Activated CD4-positive, alpha-beta T cell treated with anti-CD3 and anti-CD28 coated beads, Interleukin-2, amount 50 U/mL, for 24 hours (primary cell): ENCODE measurements at regions not wholly inside any gene's neighbourhood (a gene's known extent, or its start where the extent isn't known, plus 50 kb on each side); places are given as distances from the start of the nearest gene placed in this dataset.

ENCODE experiments used
- DNase-seq, 2 donors: peaks; one replicate each; pipeline ENCODE4 v3.0.0-alpha.2; 2020; ENCODE audit warnings: low read depth in 1 of 2, low spot score in 1 of 2

DNA sequence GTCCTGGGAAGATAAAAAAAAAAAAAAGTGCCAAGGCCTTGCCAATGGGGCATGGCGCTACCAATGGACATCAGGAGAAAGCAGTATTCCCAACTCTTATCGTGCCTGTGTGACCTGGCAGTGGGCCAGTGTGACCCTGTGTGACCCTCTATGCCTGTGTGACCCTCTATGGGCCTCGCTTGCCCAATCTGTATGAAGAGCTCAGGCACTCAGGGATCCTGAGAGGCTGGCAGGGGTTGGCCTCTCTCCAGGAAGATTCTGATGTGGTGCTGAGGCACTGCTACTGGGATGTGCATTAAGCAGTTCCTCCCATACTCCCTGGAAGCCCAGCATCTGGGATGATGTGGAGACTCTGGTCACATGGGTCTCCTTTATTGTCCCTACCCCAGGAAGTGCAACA is 179.2 kb downstream of the MACROH2A1 start:
- no peak for DNase-seq

DNA sequence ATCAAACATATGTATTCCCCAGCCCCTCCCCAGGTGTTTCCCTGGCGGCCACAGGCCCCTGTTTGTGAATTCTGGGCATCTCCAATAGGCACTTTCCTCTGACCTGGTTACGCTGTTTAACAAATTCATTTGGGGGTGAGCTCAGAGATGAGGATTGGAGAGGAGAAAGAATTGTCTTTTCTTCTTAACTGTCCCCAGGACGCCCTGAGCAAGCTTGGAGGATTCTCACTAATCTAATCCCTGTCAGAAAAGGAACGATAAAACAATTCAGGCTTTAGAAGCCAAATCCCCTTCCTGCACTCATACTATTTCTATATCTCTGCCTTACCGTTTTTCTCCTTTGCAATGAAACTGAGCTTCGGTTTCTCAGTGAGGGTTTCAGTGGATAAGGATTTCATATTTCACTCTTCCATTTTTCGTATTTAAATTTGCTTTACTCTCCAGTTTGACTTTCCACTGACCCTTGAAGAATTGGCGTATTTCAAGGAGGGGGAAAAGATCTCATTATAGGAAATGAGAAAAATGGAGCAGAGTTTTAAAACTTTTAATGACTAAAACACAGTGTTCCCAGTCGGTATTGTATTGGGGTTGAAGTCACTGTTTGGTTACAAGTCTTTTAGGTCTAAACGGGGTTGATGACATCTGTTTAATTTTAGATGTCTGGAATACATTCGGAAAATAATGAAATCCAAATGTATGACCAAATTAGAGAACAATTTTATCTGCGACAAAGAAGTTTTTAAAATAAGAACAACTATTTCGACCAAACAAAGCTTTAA is 180.1 kb downstream of the MACROH2A1 start:
- DNase-seq: no peak

DNA sequence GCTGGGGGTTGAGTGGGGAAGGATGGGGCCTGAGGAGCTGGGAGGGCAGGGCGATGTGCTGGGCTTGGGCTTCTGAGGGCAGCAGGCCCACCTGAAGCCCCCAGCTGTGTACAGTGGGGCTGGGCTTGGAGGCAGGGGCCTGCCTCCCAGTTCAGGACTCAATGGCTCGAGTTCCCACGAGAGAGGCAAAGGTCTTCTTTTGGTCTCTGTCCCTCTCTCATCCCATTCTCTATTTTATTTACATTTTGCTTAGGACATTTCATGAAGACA is 180.6 kb downstream of the MACROH2A1 start:
- DNase-seq: no peak

DNA sequence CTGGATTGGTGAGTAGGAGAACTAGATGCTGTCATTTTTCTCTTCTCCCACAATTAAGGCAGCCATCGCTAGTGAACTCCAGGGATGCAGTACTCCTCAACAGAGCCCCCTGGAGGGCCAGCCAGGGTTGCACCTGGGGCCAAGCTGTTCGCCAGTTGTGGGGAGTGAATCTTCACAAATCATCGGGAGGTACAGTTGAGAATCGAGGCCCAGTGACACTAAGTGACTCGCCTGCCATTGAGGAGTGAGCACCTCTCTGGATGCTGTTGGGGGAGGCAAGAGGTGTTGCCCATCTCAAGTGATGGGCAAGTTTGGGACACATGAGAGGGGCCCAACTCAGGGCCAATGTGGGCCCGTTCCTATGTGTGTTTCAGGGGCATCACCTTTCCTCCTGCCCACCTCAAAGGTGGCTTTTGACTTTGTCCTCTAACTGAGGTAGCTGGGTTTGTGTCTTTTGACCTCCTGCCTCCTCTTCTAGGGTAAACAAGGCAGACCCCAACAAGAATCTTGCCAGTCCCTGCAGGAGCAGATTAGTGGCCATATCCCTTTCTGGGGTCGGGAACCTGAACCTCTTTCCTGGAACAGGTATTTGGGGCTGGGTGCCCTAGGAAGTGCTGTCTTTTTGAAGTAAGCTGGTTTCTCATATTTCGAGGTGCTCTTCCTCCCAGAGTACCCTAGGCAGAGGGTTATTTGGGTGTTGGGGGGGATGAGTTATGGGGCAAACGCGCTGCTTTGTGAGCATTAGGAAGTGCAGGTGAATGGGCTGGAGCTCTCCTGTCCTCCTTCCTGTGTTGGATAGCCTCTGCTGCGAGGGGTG is 181.2 kb downstream of the MACROH2A1 start:
- DNase-seq: no peak

DNA sequence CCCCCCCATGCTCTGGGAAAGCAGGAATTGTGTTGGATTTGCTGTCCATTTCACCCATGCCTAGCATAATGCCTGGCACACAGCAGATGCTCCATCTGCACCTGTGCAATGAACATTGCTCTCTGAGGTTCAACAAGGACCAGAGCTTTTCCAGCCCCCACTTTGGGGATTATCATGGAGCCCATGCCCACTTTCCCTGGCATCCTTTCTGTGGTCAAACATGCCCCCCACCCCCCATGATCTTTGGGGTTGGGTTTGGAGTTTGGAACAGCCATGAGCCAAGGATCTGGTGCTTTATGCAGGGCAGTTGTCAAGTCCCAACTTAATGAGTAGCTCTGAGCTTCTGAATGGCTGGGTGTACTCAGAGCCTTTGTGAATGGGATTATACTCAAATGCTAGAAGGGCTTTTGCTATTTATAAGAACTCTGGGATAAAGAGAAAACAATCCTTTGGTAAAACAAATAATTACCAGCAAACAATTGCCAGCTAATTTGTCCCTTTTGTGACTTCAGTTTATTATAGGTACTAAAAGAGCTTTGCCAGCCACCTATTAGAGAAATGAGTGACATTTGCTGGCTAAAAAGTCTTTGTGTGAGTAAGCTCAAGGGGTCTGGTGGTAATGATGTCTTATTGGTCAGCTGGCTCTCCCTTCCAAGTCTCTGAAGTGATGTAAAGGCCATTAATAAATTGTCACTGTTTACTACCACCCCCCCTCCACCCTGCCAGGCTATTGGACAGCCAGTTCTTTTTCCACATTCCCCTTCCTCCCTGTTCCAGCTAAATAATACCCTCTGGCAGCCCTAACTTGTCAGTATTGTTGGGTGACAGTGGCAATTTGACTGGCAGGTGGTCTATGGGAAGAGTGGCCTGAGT is 182.3 kb downstream of the MACROH2A1 start:
- no peak for DNase-seq

DNA sequence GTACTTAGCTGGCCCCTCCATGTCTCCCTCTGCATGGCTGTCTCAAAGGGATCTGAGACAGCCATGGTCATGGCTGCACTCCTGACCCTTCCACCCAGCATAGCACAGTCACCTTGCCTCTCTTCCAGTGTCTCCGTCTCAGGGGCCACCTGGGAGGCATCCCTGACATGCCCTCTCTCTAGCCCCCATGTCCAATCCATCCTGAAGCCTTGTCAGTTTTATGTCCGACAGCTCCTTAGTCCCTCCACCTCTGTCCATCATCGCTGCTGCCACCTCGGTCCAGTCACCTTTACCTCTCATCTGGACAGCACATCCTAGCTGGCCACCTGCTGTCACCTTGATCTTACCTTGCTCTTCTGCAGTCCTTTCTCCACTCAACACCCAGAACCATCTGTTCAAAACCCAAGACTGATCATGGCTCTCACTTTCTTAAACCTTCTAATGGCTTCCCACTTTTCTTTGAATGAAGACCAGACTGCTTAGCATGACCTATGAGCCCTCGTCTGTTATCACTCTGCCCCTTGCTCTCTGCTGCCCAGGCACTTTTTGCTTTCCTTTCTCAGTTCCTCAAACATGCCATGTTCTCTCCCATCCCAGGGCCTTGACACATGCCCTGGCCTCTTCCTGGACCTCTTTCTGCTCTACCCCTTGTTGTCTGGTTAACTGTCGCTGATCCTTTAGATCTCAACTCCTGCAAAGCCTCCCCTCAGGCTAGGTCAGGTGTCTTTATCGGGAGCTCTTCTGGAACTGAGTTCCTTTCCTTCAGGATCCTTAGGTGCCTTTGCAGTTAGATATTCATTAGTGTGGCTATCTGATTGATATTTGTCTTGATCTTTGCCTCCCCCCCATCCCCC is 181.8 kb upstream of the PITX1 start:
- no peak for DNase-seq

DNA sequence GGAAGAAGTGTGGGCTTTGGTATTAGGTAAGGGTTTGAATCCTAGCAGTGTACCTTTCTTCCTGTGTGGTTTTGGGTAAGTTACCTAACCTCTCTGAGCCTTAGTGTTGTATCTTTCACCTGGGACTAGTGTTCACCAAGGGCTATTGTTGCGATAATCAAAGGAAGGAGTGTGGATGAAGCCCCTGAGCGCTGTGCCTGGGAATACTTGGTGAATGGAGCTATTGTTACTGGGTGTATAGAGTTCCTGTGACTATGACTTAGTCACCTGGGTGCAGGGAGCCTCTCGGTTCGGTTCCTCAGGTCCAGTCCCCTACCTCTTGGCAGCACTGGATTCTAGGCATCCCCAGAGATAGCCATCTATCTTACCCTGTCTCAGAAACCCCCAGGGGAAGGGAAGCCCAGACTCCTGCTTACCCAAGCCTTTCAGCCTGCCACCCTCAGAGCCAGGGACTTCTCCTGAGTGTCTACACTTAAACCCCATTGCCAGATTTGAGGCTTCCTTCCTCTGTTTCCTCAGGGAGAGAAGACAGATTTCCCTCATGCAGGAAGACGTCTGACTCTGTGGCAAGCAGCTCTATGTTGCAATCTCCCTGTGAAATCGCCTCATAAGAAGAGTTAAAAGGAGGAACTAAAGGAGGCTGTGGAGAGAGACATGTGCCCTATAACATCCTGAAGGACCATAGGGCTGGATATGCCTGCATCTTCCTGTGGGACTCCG is 181.0 kb upstream of the PITX1 start:
- no peak for DNase-seq

DNA sequence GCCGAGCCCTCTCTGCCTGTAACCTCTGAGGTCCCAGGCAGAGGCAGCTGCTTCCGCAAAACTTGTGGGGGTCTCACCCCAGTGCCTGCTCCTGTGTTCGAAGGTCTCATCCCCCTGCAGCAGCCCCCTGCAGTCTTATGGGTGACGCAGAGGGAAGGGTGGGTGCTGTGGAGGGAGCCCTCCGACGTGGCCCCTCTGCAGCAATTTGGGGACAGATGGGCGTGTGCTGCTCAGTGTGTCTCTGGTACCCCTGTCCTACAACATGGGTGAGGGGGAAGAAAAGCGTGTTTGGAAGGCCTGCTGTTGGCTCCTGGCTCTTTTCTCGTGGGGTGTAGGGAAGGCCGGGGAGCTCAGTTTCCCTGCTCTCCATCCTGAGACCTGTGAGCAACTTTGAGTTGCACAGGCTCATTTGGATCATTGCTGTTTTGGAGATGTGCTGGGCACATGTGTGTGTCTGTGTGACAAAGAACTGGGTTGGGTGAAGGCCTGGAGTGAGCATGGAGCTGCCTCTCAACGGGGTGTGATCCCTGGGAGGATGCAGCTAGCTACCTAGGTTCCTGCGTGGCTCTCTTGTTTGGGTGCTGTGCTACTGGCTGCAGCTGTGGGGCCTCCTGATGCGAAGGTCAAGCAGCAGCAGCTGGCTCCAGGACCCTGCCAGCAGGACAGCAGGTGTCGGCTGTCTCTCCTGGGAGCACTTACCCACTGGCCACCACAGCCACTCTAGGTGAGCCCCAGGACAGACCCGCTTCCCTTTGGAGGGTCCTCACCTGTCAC is 179.6 kb upstream of the PITX1 start:
- no peak for DNase-seq

DNA sequence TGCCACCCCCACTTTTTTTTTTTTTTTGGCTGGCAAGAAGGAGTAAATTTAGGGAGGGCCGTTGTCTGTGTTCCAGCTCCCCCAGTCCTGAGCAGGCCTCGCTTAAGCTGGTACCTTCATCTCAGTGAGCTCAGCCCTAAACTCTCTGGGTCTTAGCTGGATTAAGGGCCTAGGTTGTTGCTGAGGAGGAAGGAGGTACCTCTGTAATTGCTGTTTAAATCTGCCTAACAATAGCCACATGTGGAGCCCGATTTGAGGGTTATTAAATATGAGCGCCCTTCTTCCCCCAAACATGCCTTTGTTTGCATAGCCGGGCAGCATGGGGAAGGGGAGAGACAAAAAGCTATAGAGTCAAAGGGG is 179.0 kb upstream of the PITX1 start:
- DNase-seq: no peak

DNA sequence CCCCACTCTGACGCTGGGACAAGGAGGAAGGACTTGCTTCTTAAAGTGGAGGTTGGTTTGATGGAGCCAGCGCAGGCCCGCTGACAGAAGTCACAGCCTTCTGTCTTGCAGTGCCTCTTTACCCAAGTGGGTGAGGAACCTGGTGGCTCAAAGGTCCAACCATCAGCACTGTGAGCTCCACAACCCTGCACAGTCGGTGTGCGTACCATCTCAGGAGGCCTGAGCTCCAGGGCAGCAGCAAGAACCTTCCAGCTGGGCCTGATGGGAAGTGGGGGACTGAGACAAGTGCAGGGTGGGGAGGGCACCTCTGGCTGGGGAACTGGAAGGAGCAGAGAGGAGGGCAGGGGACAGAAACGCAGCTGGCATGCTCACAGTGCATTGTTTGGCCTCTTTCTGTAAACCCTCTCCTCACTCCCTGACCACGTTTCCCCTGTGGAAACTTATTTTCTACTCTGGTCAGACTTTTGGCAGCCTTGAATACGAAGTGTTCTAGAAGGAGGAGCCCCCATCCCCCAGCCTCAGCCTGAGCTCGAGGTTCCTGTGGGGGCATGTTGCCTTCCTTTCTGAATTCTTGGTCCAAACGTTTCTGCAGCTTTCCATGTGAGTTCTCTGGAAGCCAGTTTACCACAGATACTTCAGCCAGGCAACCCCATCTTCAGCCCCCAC is 178.5 kb upstream of the PITX1 start:
- DNase-seq: no peak

DNA sequence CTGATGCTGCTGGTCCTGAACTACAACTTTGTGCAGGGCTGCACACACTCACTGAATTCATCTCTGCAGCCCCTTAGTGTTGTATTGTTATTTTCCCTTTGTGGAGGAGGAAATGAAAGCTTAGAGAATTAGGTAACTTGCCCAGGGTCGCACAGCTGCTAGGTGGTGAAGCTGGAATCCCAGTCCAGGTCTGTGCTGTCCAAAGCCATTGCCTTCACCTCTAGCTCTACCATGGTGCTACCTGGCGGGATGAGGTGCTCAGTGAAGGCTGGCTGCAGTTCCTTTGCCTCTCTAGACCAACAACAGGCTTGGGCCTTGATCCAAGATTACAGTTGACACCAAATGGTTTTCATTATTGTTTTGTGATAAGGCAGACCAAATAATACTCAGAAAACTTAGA is 177.8 kb upstream of the PITX1 start:
- no peak for DNase-seq

DNA sequence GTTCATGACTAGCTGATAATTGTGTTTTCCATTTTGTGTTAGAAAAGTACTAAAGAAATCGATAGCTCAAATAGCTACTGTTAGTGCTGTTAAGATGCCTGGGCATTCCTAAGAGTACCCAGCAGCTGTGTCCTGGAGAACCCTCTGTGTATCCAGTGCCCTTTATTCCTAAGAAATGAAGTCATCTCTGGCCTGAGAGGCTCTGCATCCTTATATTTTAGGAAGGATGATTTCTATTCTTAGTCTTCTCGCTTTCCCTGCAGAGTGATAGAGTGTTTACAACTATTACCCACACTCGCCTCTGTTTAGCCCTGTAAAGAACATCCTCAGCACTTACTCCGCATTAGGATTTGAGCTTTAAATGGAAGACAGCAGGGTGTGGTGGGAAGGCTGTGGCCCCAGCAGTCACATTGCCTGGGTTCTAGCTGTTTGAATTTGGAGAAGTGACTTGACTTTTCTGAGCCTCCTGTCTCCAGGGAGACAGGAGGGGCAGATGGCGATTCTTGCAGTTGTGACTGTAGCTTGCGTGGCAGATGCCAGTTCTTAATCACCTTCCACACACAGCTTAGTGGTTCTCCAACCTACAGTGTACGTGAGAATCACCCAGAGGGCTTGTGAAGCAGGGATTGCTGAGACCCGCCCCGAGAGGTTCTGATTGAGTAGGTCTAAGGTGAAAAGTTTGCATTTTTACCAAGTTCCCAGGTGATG is 177.2 kb upstream of the PITX1 start:
- DNase-seq: no peak

DNA sequence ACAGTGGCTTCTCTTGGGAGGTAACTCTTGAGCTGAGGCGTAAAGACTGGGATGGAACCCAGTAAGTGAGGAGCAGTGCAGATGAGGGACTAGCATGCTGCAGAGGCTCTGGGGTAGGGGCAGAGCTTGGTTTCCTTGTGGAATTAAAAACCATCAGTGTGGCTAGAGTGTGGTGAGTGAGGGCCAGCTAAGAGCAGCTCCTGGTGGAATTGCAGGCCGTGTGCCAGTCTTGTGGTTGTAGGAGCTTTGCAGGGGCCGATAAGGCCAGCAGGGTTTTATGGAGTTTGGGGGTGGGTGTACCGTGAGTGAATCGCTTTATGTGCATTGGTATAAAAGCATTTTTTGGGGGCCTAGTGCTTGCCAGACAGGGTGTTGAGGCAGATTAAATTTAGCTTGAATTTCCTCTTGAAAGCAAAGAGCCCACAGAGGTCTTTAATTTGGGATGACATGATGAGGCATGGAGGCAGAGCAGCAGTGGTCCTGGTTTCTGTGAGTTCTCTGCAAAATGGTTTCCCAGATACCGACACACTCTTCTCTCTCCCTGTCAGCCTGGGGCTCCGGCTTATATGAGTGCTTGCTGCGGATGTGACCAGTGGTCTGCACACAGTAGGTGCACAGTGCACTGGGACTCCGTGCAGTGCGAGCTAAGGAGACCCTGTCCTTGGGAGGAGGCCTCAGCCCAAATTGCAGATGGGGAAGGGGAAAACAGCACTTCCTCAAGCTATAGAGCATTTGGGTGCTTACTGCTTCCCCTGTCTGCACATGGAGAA is 176.4 kb upstream of the PITX1 start:
- no peak for DNase-seq

DNA sequence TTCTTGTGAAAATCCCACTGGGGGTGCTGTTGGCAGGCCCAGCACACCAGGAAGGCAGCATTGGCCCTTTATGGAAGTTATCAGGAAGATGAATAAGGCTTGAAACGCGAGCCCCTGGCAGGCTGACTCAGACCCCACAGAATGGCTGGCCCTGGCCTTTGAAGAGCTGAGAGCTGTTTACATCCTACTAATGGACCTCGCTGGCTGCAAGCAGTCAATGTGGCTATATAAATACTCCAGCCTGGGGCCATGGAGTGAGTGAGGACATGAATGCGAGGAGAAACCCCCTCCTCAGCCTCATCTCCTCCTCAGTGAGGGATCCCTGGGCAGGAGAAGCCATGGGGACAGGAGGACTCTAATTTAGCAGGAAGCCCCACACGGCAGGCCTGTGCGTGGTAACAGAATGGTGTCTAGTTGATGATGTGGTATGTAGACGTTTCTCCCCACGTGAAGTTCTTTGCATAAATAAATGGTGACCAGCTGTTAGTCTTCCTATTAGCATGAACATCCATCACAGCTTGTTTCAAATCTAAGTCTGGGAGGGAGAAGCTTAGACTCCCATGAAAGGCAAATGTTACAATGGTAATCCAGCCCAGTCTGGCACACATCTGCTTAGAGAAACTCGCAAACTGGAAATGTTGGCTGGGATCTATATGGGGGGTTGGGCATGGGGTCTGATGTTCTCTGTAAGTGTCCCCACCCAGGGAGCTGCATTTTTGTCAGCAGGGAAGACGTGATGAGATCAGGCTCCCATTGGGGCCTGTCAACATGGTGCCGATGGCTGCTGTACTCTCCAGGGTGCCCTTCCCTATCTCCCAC is 175.1 kb upstream of the PITX1 start:
- DNase-seq: no peak

DNA sequence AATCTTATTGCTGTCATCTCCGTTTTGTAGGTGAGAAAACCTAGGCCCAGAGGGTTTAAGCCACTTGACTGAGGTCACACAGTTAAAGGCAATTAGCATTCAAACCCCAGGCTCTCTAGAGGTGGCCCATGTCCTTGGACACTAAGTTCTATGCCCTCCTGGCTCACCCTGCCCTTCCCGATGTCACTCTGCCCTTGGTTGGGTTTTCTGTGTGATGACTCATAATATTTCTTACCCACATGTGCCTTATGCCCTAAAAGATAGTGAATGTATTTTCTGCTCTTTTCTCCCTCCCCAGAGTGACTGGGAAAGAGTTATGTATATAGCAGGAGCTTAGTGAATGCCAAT is 174.5 kb upstream of the PITX1 start:
- DNase-seq: no peak

DNA sequence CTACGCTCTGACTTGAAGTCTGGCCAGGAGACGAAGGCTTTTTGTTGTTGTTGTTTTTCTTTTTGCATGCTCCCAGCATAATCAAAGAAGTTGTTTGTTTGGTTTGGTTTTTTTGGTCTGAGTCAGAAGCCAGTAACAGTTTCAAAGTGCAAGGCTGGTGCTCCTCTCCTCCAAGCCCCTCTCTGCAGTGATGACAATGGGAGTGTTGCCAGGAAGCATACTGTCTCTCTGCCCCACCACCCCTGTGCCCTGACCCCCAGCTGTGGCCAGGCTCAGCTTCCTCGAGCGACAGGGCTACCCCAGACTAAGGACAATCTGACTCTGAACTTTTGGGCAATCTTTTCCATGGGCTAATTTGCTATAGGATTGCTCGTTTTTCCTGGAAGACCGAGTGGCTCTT is 173.8 kb upstream of the PITX1 start:
- no peak for DNase-seq

DNA sequence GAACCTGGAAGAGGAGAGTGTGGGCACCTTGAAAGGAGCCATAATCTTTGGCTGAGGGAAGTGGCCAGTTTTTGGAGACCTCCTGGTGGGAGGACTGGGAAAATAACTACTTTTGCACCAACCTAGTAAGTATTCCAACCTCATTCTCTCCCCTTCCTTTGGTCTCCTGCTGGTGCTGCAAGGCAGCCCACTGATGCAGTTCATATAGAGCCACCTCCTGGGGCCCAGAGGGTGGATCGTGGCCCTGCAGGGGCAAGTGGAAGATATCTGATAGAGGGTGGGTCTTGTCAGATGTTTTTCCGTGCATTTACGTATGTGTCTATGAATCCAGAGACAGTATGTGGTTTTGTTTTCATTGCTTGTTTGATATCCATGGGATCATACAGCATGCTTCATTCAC is 172.8 kb upstream of the PITX1 start:
- no peak for DNase-seq
